Right lobe of liver (tissue), 6 donors: ENCODE measurements at regions not wholly inside any gene's neighbourhood (a gene's known extent, or its start where the extent isn't known, plus 50 kb on each side); places are given as distances from the start of the nearest gene placed in this dataset.

Experiments
- ATAC-seq, 4 donors: fragments of 200-7000 bp; cut with Tn5 transposase; one replicate each; pipeline ENCODE4 v1.9.1; 2020; ENCODE audit warnings: mild to moderate bottlenecking in 4 of 4, moderate library complexity in 4 of 4
- DNase-seq, 3 donors: peaks; one replicate each; pipeline ENCODE4 v3.0.0-alpha.2; 2020
- H3K27ac ChIP-seq, 3 donors: fragments of 200-600 bp; one replicate each; pipeline ENCODE4 v1.8.0; 2022
- H3K27me3 ChIP-seq, 2 donors: fragments of 200-600 bp; one replicate each; pipeline ENCODE4 v1.8.0; 2022
- H3K36me3 ChIP-seq, 4 donors: fragments of 200-600 bp; sonication (generic) in 1 of 4; one replicate each; pipeline versions ENCODE4 v1.5.1 to v1.8.0; 2017 to 2022; ENCODE audit warnings: control low read depth in 1 of 4
- H3K4me1 ChIP-seq, 4 donors: fragments of 200-600 bp; sonication (generic) in 1 of 4; one replicate each; pipeline versions ENCODE4 v1.5.1 to v1.8.0; 2017 to 2022; ENCODE audit warnings: control low read depth in 1 of 4
- H3K4me3 ChIP-seq, 3 donors: fragments of 200-600 bp; one replicate each; pipeline ENCODE4 v1.8.0; 2022
- H3K9me3 ChIP-seq, 4 donors: fragments of 200-600 bp; sonication (generic) in 1 of 4; one replicate each; pipeline versions ENCODE4 v1.5.1 to v1.8.0; 2017 to 2022; ENCODE audit warnings: control low read depth in 1 of 4
- POLR2A ChIP-seq: fragments of 450-650 bp; IDR thresholded peaks from one replicate; pipeline ENCODE4 v1.6.1; 2017; ENCODE audit warnings: antibody characterized with exemption, mild to moderate bottlenecking
- WGBS: methylation state at CpG from one replicate; pipeline ENCODE4 v1.1.6; 2018; ENCODE audit warnings: low coverage, low lambda C conversion rate; ENCODE audit not compliant: insufficient coverage; ENCODE audit errors: missing lambda C conversion rate; 5-methylcytosine and 5-hydroxymethylcytosine counted together
- intact Hi-C, 2 donors: fragments of 100-400 bp; cut with DNase I; formaldehyde crosslinking; loops; one replicate each; pipeline versions ENCODE4 v1.11.2 to v1.14.1; 2022
- TF ChIP-seq, protein P1 (sequence below), 4 donors: fragments of 200-600 bp in 3 of 4; fragments of 450-650 bp in 1 of 4; IDR thresholded peaks; one replicate each; pipeline versions ENCODE4 v1.5.1 to v1.8.0; 2016 to 2022; ENCODE audit warnings: antibody characterized with exemption in 4 of 4, mild to moderate bottlenecking in 2 of 4
- donor health status: DM: no; HTN: yes; CAD: no.
- donor health status: DM: no; HTN: no; CAD: no.
- donor health status: DM: no; HTN: no; CAD: no.
- donor health status: DM: no; HTN: yes; CAD: no.
- donor health status: DM: no; HTN: yes; CAD: no.

DNA sequence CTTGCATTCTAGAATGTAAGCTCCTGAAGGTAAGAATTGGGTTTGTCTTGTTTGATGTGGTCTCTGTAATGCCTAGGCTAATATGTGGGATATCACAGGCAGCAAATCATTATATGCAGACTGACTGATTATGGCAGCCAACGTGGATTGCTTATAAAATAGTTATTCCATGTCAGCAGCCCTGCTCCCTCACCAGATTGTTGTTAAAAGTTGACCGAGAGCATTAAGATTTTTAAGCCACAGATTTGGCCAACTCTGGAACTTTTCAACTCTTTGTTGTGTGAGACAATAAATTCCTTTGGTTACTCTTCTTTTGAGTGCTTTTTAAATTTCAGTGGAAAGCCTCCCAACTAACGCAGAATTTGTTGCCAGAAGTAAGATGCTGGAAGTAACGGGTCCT is 92.6 kb upstream of the FAM216B start:
- no peak for TF ChIP-seq POLR2A
- TF ChIP-seq, protein P1, sequence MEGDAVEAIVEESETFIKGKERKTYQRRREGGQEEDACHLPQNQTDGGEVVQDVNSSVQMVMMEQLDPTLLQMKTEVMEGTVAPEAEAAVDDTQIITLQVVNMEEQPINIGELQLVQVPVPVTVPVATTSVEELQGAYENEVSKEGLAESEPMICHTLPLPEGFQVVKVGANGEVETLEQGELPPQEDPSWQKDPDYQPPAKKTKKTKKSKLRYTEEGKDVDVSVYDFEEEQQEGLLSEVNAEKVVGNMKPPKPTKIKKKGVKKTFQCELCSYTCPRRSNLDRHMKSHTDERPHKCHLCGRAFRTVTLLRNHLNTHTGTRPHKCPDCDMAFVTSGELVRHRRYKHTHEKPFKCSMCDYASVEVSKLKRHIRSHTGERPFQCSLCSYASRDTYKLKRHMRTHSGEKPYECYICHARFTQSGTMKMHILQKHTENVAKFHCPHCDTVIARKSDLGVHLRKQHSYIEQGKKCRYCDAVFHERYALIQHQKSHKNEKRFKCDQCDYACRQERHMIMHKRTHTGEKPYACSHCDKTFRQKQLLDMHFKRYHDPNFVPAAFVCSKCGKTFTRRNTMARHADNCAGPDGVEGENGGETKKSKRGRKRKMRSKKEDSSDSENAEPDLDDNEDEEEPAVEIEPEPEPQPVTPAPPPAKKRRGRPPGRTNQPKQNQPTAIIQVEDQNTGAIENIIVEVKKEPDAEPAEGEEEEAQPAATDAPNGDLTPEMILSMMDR (IDR thresholded peaks at IDR 0.05), result no peak
- Histone ChIP-seq H3K27me3 (no peaks in the 10 kb centered on the region), H3K36me3 (no peaks in the 10 kb centered on the region), H3K27ac (no peak overlapping the region), H3K4me3 (no peak overlapping the region), H3K9me3 (no peaks in the 10 kb centered on the region), H3K4me1 (no peaks in the 10 kb centered on the region)
- WGBS, result 56% methylated on average over 4 of the region's 4 CpGs
- intact Hi-C loops, result no loop called here
- DNase-seq (no peak), ATAC-seq (no peak)

DNA sequence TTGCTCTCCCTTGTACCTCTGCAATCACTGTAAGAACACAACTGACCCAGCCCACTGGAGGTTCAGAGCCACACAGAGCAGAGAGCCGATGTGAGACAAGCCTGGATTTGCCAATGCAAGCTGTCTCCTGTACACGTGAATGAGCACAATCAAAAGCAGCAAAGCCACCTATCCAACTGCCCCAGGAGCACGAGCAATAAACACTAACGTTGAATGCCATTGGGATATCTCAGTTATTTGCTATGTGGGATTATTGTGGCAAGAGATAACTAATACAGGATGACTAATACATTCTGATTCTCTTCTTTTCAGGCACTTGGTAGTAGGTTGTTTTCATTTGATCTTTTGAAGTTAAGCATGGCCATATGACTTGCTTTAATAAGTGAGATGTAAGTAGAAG is 85.2 kb upstream of the FAM216B start:
- ATAC-seq (no peak), DNase-seq (no peak)
- H3K4me1 ChIP-seq, result no peaks in the 10 kb centered on the region
- no peak overlapping the region for H3K4me3 ChIP-seq
- TF ChIP-seq, protein P1 (IDR thresholded peaks at IDR 0.05), result no peak
- no peak for TF ChIP-seq POLR2A
- 46% methylated on average over 4 of the region's 4 CpGs for WGBS
- H3K27ac ChIP-seq, result no peak overlapping the region
- H3K27me3 ChIP-seq, result no peaks in the 10 kb centered on the region
- H3K9me3 ChIP-seq, result no peaks in the 10 kb centered on the region
- intact Hi-C loops, result no loop called here
- H3K36me3 ChIP-seq, result no peaks in the 10 kb centered on the region

DNA sequence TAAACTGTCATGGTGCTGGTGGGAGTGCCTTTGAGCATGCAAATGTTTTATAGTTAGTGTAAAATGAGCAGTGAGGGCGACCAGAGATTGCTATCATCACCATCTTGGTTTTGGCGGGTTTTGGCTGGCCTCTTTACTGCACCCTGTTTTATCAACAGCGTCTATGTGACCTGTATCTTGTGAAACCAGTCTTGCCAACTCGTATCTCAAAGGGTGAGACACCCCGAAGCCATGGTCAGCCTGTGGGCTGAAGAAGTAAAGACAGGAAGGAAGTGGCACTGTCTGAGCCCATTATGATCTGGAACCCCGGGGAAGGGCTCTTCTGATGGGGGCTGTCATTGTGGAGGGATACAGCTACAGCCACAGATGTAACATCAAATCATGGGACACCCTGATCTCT is 81.5 kb upstream of the FAM216B start:
- no peak for TF ChIP-seq POLR2A
- TF ChIP-seq, protein P1 (IDR thresholded peaks at IDR 0.05), result no peak
- ATAC-seq (no peak), DNase-seq (no peak)
- Histone ChIP-seq H3K27ac (no peak overlapping the region), H3K27me3 (no peaks in the 10 kb centered on the region), H3K9me3 (no peaks in the 10 kb centered on the region), H3K4me3 (no peak overlapping the region), H3K4me1 (no peaks in the 10 kb centered on the region), H3K36me3 (no peaks in the 10 kb centered on the region)
- 53% methylated on average over 4 of the region's 6 CpGs for WGBS
- intact Hi-C loops, result no loop called here

DNA sequence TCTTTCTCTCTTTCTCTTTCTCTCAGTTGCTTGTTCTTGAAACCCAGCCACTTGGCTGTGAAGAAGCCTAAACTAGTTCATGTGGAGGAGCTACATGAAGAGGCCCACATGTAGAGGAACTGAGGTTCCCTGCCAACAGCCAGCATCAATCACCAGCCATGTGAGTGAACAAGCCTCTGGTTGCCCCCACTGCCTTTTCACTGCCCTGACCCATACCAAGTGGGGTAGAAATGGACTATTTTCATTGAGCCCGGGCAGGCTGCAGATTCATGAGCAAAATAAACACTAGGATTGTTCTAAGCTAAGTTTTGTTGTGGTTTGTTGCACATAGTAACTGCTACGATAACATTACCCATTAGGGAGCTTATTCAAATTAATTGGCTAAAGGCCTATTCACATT is 78.7 kb upstream of the FAM216B start:
- no peaks in the 10 kb centered on the region for H3K27me3 ChIP-seq
- no peaks in the 10 kb centered on the region for H3K4me1 ChIP-seq
- no peaks in the 10 kb centered on the region for H3K36me3 ChIP-seq
- intact Hi-C loops, result no loop called here
- DNase-seq, result no peak
- ATAC-seq, result no peak
- WGBS, result 42% methylated on average over 2 of the region's 2 CpGs
- H3K27ac ChIP-seq, result no peak overlapping the region
- TF ChIP-seq, protein P1 (IDR thresholded peaks at IDR 0.05), result no peak
- TF ChIP-seq POLR2A, result no peak
- H3K4me3 ChIP-seq, result no peak overlapping the region
- H3K9me3 ChIP-seq, result no peaks in the 10 kb centered on the region

DNA sequence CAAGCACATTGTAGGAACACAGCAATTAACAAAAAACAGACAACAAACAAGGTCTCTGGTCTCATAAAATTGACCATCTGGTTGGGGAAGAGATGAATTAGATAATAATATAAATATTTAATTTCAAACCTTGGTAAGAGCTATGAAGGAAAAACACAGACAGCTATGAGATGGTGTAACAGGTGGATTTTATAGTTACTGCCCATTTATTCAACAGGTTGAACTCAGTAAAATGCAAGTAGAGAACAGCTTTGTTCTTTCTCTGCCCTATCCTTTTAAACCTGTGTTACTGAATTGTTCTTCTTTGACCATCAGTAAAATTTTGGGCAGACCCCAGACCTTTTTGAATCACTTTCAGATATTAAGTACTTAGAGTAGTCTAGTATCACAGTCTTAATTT is 77.6 kb upstream of the FAM216B start:
- DNase-seq (no peak), ATAC-seq (no peak)
- Histone ChIP-seq H3K9me3 (no peaks in the 10 kb centered on the region), H3K27ac (no peak overlapping the region), H3K4me1 (no peaks in the 10 kb centered on the region), H3K36me3 (no peaks in the 10 kb centered on the region), H3K4me3 (no peak overlapping the region), H3K27me3 (no peaks in the 10 kb centered on the region)
- intact Hi-C loops, result no loop called here
- no peak for TF ChIP-seq POLR2A
- TF ChIP-seq, protein P1 (IDR thresholded peaks at IDR 0.05), result no peak
